ENCODE measurements at regions not wholly inside any gene's neighbourhood (a gene's known extent, or its start where the extent isn't known, plus 50 kb on each side); places are given as distances from the start of the nearest gene placed in this dataset.

DNA sequence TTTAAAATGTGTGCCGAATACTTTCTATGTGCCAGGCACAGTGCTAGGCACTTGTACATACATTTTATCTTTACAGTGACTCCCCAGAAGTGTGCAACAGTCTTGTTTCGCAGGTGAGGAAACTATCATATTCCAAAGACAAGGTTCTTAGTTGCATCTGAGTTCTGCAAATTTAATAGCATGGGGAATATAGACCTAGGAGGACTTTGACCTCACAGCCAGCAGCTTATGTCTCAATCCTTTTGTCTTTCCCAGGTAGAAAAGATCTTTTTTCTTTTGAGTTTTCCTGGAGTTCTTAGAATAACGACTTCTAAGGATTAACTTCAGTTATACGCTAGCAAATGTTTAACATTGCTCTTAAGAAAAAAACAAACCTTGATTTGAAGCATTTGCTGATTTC lies 482.8 kb upstream of the ZMIZ1 start:
- ATAC-seq (no peak), DNase-seq (no peak)
- Mint-ChIP-seq H3K36me3 (ENCODE audit: low read depth) (no peaks in the 10 kb centered on the region), H3K4me3 (no peak overlapping the region), H3K27me3 (no peaks in the 10 kb centered on the region), H3K9me3 (ENCODE audit: low read depth) (no peaks in the 10 kb centered on the region), H3K4me1 (no peaks in the 10 kb centered on the region), H3K27ac (no peak overlapping the region)
- intact Hi-C loops (cut with DNase I, micrococcal nuclease): no loop called here
- POLR2A ChIA-PET: no interaction called here
- CTCF ChIA-PET: no interaction called here

GRCh38 chr10:78588194-78588811 lies 480.5 kb upstream of the ZMIZ1 start:
- no peak overlapping the region for H3K27ac Mint-ChIP-seq
- ChIA-PET CTCF (no interaction called here), POLR2A (interaction anchor here (1.1 kb wide), 1 partner anchor 9 kb away, joined by 3 read pairs; no protein-coding TSS in a partner anchor)
- no peaks in the 10 kb centered on the region for H3K36me3 Mint-ChIP-seq (ENCODE audit: low read depth)
- no peaks in the 10 kb centered on the region for H3K9me3 Mint-ChIP-seq (ENCODE audit: low read depth)
- H3K27me3 Mint-ChIP-seq: no peaks in the 10 kb centered on the region
- H3K4me3 Mint-ChIP-seq: no peak overlapping the region
- no peaks in the 10 kb centered on the region for H3K4me1 Mint-ChIP-seq
- intact Hi-C loops (cut with DNase I, micrococcal nuclease): no loop called here
- DNase-seq (no peak), ATAC-seq (no peak)

GRCh38 chr10:78589687-78590086 lies 479.1 kb upstream of the ZMIZ1 start:
- H3K36me3 Mint-ChIP-seq (ENCODE audit: low read depth): no peaks in the 10 kb centered on the region
- H3K27me3 Mint-ChIP-seq: no peaks in the 10 kb centered on the region
- ATAC-seq: no peak
- intact Hi-C loops (cut with DNase I, micrococcal nuclease): no loop called here
- no peaks in the 10 kb centered on the region for H3K9me3 Mint-ChIP-seq (ENCODE audit: low read depth)
- H3K4me1 Mint-ChIP-seq: no peaks in the 10 kb centered on the region
- H3K4me3 Mint-ChIP-seq: no peak overlapping the region
- no peak for DNase-seq
- no peak overlapping the region for H3K27ac Mint-ChIP-seq
- ChIA-PET POLR2A (no interaction called here), CTCF (no interaction called here)

DNA sequence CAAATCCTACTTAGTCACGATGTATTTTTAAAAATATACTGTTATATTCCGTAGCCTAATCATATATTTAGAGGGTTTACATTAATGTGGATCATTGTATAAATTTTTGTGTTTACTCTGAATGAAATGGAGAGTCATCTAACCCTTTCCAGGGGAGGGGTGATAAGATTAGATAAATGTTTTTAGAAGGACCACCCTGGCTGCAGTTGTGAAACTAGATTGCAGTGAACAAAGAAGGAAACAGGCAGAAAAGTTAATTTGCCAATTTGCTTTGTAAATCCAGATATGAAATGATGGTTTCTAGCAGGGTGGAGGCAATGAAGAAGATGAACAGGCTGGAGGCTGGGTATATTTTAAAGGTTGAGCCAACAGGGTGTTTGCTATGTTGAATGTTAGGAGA lies 477.7 kb upstream of the ZMIZ1 start:
- ChIA-PET CTCF (no interaction called here), POLR2A (no interaction called here)
- Mint-ChIP-seq H3K27me3 (no peaks in the 10 kb centered on the region), H3K9me3 (ENCODE audit: low read depth) (no peaks in the 10 kb centered on the region), H3K27ac (no peak overlapping the region), H3K36me3 (ENCODE audit: low read depth) (no peaks in the 10 kb centered on the region), H3K4me3 (no peak overlapping the region), H3K4me1 (no peaks in the 10 kb centered on the region)
- ATAC-seq (no peak), DNase-seq (no peak)
- intact Hi-C loops (cut with DNase I, micrococcal nuclease): no loop called here

DNA sequence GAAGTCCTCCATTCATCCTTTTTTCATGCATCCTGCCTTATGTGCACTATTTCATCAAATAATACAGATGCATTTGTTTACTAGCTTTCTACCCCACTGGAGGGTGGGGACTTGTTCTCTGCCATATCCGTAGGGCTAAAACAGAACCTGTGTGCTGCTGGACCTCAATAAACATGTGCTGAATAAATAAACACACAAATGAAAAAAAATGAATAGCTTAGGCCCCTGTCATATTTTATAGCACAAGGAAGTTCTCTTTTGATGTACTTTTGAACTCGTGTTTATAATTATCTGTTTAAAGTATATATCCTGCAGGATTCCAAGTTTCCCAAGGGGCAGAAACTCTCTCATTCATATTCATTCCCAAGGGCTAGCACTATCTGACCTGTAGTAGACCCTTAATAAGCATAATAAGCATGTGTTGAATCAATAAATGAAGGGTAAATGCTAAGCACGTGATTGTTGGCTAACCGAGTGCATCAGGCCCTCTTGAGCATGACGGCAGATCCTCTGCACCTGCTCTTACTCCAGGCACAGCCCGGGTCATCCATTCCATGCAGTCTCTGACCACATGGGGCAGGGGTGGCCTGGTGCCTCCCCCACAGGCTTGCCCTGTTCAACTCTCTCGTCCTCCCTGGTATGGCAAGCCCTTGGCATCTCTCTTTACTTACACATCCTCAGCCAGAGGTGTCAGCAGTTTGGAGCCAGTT lies 474.1 kb upstream of the ZMIZ1 start:
- intact Hi-C loops (cut with DNase I, micrococcal nuclease): no loop called here
- Mint-ChIP-seq H3K4me3 (no peak overlapping the region), H3K27me3 (peaks cover 2% of the 10 kb centered on the region), H3K36me3 (ENCODE audit: low read depth) (no peaks in the 10 kb centered on the region), H3K27ac (no peak overlapping the region), H3K9me3 (ENCODE audit: low read depth) (no peaks in the 10 kb centered on the region), H3K4me1 (no peaks in the 10 kb centered on the region)
- no peak for ATAC-seq
- POLR2A ChIA-PET: no interaction called here
- CTCF ChIA-PET: interaction anchor here (0.6 to 1.0 kb wide), 2 partner anchors 15 to 63 kb away, joined by 3 to 4 read pairs; no protein-coding TSS in a partner anchor
- no peak for DNase-seq

DNA sequence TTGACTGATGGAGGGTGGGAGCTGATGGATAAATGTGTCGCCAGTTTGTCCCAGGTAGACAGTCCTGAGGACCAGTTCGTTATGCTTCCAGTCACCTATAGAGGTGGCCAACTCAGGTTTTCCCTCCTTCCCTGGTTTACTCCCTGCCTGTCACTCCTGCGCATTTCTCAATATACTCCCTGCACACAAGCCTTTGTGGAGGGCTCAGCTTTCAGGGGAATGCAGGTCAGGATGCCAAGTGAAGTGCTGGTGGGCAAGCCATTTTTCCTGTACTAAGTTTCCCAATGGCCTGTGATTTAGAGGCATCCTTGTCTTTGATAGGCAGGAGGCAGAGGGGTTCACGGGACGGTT lies 473.5 kb upstream of the ZMIZ1 start:
- DNase-seq (no peak), ATAC-seq (no peak)
- no peak overlapping the region for H3K27ac Mint-ChIP-seq
- ChIA-PET POLR2A (no interaction called here), CTCF (no interaction called here)
- H3K36me3 Mint-ChIP-seq (ENCODE audit: low read depth): no peaks in the 10 kb centered on the region
- intact Hi-C loops (cut with DNase I, micrococcal nuclease): no loop called here
- H3K9me3 Mint-ChIP-seq (ENCODE audit: low read depth): no peaks in the 10 kb centered on the region
- H3K27me3 Mint-ChIP-seq: peaks cover 2% of the 10 kb centered on the region
- no peak overlapping the region for H3K4me3 Mint-ChIP-seq
- H3K4me1 Mint-ChIP-seq: no peaks in the 10 kb centered on the region

GRCh38 chr10:78596556-78596955 lies 472.2 kb upstream of the ZMIZ1 start:
- ChIA-PET CTCF (no interaction called here), POLR2A (no interaction called here)
- Mint-ChIP-seq H3K9me3 (ENCODE audit: low read depth) (no peaks in the 10 kb centered on the region), H3K27ac (no peak overlapping the region), H3K4me1 (no peaks in the 10 kb centered on the region), H3K4me3 (no peak overlapping the region), H3K27me3 (peaks cover 2% of the 10 kb centered on the region), H3K36me3 (ENCODE audit: low read depth) (no peaks in the 10 kb centered on the region)
- ATAC-seq: no peak
- intact Hi-C loops (cut with DNase I, micrococcal nuclease): no loop called here
- DNase-seq: no peak

GRCh38 chr10:78597796-78598555 lies 470.8 kb upstream of the ZMIZ1 start:
- intact Hi-C loops (cut with DNase I, micrococcal nuclease): no loop called here

DNA sequence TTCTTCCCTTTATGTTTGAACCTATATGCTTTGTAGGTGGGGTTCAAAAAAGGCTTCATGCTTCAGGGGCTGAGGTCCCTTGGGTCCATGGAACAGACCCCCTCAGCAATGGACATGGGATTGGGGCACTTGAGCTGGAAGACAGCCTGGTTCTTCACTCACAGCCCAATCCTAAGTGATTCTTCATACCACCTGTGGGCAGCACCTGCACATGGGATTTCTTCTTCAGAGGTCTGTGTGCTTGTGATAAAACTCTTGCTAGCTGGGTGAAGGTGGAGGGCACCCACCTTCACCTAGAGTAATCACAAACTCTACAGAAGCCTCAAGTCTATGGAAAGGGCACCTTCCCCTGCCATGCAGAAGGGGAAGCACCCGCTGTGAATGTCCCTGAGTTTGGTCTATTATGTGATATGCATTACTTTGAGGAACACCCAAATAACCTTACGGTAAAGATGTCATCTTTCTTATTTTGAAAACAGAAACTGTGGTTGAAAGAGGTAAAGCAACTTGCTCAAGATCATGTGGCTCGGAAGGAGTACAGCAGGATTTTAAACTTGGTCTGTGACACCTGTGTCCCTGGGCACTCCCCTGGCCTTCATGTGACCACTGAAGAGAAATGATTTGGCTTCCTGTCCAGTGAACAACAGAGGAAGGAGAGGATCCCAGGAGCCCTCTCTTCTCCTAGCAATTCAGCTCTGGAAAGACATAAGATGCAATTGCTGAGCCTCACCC lies 469.5 kb upstream of the ZMIZ1 start:
- Mint-ChIP-seq H3K4me1 (peaks cover 2% of the 10 kb centered on the region), H3K9me3 (ENCODE audit: low read depth) (no peaks in the 10 kb centered on the region), H3K27me3 (peaks cover 2% of the 10 kb centered on the region), H3K27ac (no peak overlapping the region), H3K36me3 (ENCODE audit: low read depth) (no peaks in the 10 kb centered on the region), H3K4me3 (no peak overlapping the region)
- ChIA-PET POLR2A (no interaction called here), CTCF (no interaction called here)
- DNase-seq (no peak), ATAC-seq (no peak)
- intact Hi-C loops (cut with DNase I, micrococcal nuclease): no loop called here

More at GRCh38 chr10:78597796-78598555, 470.8 kb upstream of the ZMIZ1 start:
- CTCF ChIA-PET: interaction anchor here (0.6 to 1.0 kb wide), 2 partner anchors 76 to 597 kb away, joined by 3 to 4 read pairs; no protein-coding TSS in a partner anchor
- peaks cover 2% of the 10 kb centered on the region for H3K27me3 Mint-ChIP-seq
- DNase-seq: no peak
- POLR2A ChIA-PET: interaction anchor here (1.1 kb wide), 1 partner anchor 10 kb away, joined by 3 read pairs; no protein-coding TSS in a partner anchor
- H3K27ac Mint-ChIP-seq: no peak overlapping the region
- H3K36me3 Mint-ChIP-seq (ENCODE audit: low read depth): no peaks in the 10 kb centered on the region
- H3K4me3 Mint-ChIP-seq: no peak overlapping the region
- peaks cover 2% of the 10 kb centered on the region for H3K4me1 Mint-ChIP-seq
- H3K9me3 Mint-ChIP-seq (ENCODE audit: low read depth): no peaks in the 10 kb centered on the region
- no peak for ATAC-seq

DNA sequence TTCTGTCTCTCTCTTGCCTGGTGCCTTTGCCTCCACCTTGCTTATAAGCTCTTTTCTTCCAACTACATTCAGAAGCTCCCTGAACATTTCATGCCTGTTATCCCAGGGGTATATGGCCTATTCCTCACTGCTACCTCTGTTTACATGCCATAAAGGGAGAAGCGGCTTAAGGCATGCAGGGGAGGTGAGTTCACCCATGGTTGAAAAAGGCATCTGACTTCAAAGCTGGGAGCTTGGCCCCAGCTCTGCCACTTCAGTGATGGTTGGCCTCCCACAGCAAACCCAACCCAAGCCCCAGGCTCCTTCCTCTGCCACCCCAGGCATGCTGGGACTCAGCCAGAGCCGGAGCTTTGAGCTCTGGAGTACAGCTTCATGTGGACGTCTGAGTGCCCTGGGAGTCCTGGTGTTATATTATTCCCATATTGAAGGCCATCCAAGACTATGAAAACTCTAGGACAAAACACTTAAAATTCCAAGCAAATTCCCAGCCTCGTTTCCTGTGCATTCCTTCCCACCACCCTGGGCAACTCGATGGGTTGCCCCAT lies 468.6 kb upstream of the ZMIZ1 start:
- ChIA-PET POLR2A (no interaction called here), CTCF (no interaction called here)
- H3K4me1 Mint-ChIP-seq: peaks cover 2% of the 10 kb centered on the region
- no peaks in the 10 kb centered on the region for H3K9me3 Mint-ChIP-seq (ENCODE audit: low read depth)
- no peak overlapping the region for H3K4me3 Mint-ChIP-seq
- DNase-seq (no peak), ATAC-seq (no peak)
- peaks cover 2% of the 10 kb centered on the region for H3K27me3 Mint-ChIP-seq
- intact Hi-C loops (cut with DNase I, micrococcal nuclease): no loop called here
- no peaks in the 10 kb centered on the region for H3K36me3 Mint-ChIP-seq (ENCODE audit: low read depth)
- no peak overlapping the region for H3K27ac Mint-ChIP-seq

GRCh38 chr10:78600740-78601139 lies 468.0 kb upstream of the ZMIZ1 start:
- peaks cover 2% of the 10 kb centered on the region for H3K4me1 Mint-ChIP-seq
- no peak overlapping the region for H3K27ac Mint-ChIP-seq
- CTCF ChIA-PET: no interaction called here

More at GRCh38 chr10:78600740-78601139, 468.0 kb upstream of the ZMIZ1 start:
- POLR2A ChIA-PET: no interaction called here
- peaks cover 2% of the 10 kb centered on the region for H3K27me3 Mint-ChIP-seq
- DNase-seq (no peak), ATAC-seq (no peak)
- H3K9me3 Mint-ChIP-seq (ENCODE audit: low read depth): no peaks in the 10 kb centered on the region
- intact Hi-C loops (cut with DNase I, micrococcal nuclease): no loop called here
- H3K36me3 Mint-ChIP-seq (ENCODE audit: low read depth): no peaks in the 10 kb centered on the region
- no peak overlapping the region for H3K4me3 Mint-ChIP-seq

Data from activated CD4-positive, alpha-beta T cell treated with anti-CD3 and anti-CD28 coated beads for 36 hours (primary cell).